ENCODE measurements at regions not wholly inside any gene's neighbourhood (a gene's known extent, or its start where the extent isn't known, plus 50 kb on each side); places are given as distances from the start of the nearest gene placed in this dataset.

GRCh38 chr1:184866586-184866985, 107.7 kb downstream of the NIBAN1 start:
- TF ChIP-seq, protein P1, sequence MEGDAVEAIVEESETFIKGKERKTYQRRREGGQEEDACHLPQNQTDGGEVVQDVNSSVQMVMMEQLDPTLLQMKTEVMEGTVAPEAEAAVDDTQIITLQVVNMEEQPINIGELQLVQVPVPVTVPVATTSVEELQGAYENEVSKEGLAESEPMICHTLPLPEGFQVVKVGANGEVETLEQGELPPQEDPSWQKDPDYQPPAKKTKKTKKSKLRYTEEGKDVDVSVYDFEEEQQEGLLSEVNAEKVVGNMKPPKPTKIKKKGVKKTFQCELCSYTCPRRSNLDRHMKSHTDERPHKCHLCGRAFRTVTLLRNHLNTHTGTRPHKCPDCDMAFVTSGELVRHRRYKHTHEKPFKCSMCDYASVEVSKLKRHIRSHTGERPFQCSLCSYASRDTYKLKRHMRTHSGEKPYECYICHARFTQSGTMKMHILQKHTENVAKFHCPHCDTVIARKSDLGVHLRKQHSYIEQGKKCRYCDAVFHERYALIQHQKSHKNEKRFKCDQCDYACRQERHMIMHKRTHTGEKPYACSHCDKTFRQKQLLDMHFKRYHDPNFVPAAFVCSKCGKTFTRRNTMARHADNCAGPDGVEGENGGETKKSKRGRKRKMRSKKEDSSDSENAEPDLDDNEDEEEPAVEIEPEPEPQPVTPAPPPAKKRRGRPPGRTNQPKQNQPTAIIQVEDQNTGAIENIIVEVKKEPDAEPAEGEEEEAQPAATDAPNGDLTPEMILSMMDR (IDR thresholded peaks at IDR 0.05), result no peak
- no peak for TF ChIP-seq POLR2A (IDR thresholded peaks at IDR 0.05)
- no peak overlapping the region for H3K4me3 ChIP-seq (ENCODE audit: low read depth, poor library complexity, severe bottlenecking)
- intact Hi-C loops (cut with DNase I; ENCODE audit: low total_unique reads), result no loop called here
- no peak for DNase-seq (ENCODE audit: low spot score in 2 of 2)

DNA sequence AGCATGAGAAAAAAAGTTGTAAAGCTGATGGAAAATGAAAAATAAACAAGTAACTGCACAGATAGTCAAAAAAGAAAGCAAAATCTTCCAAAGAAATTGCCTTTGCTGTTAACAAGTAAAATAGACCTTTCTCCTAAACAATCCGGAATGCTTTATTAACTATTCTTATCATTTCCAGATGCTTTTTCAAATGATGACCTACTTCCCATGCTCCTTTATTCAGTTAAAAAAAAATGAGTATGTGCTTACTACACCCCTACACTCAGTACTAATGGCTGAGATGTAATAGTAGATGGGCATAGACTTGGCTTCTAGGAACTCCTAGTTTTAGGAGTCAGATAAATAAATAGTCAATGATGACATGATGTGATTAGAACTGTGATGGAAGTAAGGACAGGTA, 108.5 kb downstream of the NIBAN1 start:
- intact Hi-C loops (cut with DNase I; ENCODE audit: low total_unique reads), result no loop called here
- no peak for DNase-seq (ENCODE audit: low spot score in 2 of 2)
- 65 to 72% methylated on average over 1 of the region's 1 CpG for WGBS, 2 donors
- TF ChIP-seq POLR2A (IDR thresholded peaks at IDR 0.05), result no peak
- TF ChIP-seq, protein P1 (IDR thresholded peaks at IDR 0.05), result no peak
- H3K4me3 ChIP-seq (ENCODE audit: low read depth, poor library complexity, severe bottlenecking), result no peak overlapping the region

DNA sequence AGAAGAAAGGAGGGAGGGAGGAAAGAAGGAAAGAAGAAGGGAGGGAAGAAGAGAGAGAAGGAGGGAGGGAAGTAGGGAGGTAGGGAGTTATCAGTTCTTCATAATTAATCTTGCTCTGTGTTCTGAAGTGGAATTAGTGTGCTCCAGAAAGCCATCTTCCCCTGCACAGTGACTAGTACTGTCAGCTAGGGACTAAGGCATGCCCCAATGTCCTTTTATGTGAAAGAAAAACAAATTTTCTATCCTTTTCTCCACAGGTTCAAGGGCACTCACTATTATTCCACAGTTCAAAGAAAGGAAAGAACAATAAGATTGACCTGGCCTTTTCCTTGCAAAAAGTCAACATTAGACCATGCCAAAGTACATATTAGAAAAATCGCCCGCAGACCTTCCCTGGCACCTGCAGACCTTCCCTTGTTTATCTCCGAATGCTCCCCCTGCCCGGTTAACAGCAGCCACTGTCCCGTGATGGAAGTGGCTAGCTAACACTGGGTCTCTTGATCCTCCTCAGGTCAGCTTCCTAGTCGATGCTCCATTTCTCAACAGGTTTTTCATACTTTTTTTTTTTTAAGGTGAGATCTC, 107.2 kb upstream of the EDEM3 start:
- no peak overlapping the region for H3K4me3 ChIP-seq (ENCODE audit: low read depth, poor library complexity, severe bottlenecking)
- intact Hi-C loops (cut with DNase I; ENCODE audit: low total_unique reads), result no loop called here
- WGBS, 2 donors, result 86 to 90% methylated on average over 6 of the region's 6 CpGs
- DNase-seq (ENCODE audit: low spot score in 2 of 2), result no peak
- TF ChIP-seq POLR2A (IDR thresholded peaks at IDR 0.05), result no peak
- TF ChIP-seq, protein P1 (IDR thresholded peaks at IDR 0.05), result no peak

DNA sequence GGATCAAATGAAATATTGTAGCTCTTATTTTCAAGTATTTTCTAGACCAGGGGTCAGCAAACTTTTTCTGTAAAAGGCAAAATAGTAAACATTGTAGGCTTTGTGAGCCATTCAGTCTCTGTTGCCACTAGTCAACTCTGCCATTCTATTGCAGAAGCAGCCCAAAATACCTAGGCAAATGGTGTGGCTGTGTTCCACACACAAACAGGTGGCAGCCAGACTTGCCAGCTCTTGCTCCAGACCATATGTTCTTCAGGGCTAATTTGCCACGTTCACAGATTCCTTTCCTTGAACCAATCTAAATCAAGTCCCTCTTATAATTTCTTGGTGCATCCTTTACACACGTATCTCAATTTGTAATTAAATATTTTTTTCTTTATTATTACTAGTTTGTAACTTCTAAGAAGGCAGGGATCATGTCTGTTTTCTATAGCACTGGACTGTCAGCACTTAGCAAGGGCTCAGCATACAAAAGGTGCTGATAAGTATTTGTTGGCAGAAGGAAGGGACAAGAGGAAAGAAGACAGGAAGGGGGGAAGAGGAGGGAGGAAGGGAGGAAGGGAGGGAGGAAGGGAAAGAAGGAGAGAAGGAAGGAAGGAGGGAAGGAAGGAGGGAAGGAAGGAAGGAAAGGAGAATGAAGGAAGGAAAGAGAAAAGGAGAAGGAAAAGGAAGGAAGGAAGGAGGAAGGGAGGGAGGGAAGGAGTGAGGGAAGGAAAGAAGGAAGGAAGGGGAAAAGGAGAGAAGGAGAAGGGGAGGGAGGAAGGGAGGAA, 106.5 kb upstream of the EDEM3 start:
- TF ChIP-seq POLR2A (IDR thresholded peaks at IDR 0.05), result no peak
- TF ChIP-seq, protein P1 (IDR thresholded peaks at IDR 0.05), result no peak
- no peak for DNase-seq (ENCODE audit: low spot score in 2 of 2)
- 38 to 53% methylated on average over 2 of the region's 2 CpGs for WGBS, 2 donors
- intact Hi-C loops (cut with DNase I; ENCODE audit: low total_unique reads), result no loop called here
- H3K4me3 ChIP-seq (ENCODE audit: low read depth, poor library complexity, severe bottlenecking), result no peak overlapping the region

DNA sequence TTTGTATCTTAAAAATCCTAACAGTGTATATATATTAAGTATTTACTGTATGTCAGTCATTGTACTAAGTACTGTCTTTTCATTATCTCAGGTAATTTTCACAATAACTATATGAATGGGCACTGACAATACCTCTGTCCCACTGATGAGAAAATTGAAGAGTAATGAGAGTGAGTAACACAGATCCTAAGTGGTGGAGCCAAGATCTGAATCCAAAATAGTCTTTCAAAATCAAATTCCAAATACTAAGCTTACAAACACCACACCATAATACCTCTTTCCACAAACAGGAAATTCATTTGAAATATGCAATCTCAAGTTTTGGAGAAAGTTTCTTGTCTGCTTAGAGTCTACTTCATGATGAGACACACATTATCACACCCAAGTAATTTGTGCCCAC, 105.9 kb upstream of the EDEM3 start:
- DNase-seq (ENCODE audit: low spot score in 2 of 2), result no peak
- intact Hi-C loops (cut with DNase I; ENCODE audit: low total_unique reads), result no loop called here
- no peak overlapping the region for H3K4me3 ChIP-seq (ENCODE audit: low read depth, poor library complexity, severe bottlenecking)
- no peak for TF ChIP-seq POLR2A (IDR thresholded peaks at IDR 0.05)
- TF ChIP-seq, protein P1 (IDR thresholded peaks at IDR 0.05), result no peak

All from lower leg skin (tissue), 4 donors.